CD4-positive, alpha-beta T cell treated with Interleukin-12 subunit alpha and Interleukin-12 subunit beta, for 1 hour (primary cell): ENCODE measurements at regions not wholly inside any gene's neighbourhood (a gene's known extent, or its start where the extent isn't known, plus 50 kb on each side); places are given as distances from the start of the nearest gene placed in this dataset.
"Not testable (repeated sequence)": the region's sequence is repeated elsewhere in the genome, so short reads cannot be mapped to it uniquely, and the experiment has no call there.

Source experiments
- DNase-seq: peaks from one replicate; pipeline ENCODE4 v3.0.0-alpha.2; 2020

DNA sequence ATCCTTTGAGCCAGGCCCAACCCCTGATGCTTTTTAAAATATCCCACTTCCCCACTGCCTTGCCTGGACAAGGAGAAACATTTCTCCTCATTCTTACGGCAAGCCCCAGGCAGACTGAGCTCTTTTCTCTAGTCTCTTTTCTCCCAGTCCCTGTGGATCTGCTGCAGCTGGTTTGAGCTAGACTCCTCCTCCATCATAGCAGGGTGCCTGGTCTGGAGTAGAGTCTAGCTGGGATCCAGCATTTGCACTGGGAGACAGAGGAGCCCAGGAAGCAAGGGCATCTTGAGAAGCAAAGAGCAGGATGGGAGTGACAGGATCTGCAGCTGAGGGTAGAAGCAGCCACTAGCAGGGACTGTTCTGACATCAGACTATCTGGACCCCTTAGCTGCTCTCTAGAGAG is 562.3 kb upstream of the COBL start:
- no peak for DNase-seq

DNA sequence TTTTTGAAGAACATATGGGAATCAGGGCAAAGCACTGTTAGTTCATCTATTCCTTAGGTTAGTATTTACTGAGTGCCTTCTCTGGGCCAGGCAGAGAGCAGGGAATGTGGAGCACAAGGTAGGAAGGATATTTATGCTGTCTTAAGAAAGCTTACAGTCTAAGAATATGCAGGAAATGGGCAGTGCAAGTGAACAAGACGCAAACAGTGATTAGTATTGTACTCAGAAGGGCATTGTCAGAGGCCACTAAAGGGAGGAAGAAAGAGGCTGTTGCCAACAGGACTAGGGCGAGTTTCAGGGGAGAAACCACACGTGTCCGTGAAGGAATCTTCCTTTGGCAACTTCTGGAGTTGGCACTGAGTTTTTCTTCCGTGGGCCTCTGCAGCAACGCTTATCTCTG is 552.8 kb upstream of the COBL start:
- DNase-seq: no peak

DNA sequence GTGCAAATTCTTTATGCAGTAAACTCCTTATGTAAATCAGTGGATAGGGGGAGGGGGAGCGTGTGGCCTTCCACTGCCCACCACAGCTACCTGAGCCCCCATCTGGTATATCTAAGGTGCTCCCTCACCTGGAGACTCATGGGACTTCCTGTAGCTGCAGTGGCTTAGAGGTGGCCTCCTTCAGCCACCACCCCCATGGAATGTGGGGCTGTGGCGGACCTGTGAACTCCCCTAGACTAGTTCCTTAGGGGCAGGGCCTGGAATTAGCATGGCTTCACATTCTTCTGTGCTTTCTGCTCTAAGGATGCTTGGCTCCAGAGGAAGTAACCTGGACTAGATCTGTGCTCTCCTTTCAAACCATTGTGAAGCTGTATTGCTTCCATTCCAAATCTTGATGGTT is 550.5 kb upstream of the COBL start:
- DNase-seq: no peak

DNA sequence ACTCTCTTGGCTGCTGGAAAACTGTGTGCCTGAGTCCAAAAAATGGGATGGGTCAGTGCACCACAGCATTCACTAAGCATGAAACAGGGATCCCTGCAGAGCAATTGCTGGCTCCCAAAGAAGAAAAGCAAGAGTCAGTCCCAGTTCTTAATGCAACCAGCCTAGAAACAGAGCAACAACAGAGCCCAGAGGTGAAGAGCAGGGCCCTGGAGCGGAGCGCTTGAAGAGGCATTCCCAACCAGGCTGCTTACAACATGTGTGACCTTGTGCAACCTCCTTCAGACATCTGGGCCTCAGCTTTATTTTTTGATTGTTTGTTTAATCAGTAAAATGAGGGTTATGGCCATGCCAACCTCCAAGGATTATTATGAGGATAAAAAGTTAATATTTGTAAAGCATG is 543.7 kb upstream of the COBL start:
- DNase-seq: no peak

DNA sequence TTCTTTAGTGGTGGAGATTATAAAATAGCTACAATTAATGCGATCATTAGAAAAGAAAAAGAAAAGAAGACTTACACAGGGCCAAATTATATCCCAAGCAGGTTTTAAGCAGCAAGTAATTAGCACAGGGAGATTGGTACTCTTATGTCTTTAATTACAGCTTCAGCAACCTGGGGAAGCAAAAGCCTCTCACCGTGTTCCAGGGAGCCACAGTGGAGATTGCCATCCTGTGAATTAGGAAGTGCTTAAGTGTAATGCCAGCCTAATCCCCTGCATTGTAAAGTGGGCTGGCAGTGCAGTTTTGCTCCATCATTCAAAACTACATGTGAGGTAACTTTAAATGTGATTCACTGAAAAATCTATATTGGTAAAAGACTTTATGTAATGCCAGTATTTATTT is 533.5 kb upstream of the COBL start:
- DNase-seq: no peak

DNA sequence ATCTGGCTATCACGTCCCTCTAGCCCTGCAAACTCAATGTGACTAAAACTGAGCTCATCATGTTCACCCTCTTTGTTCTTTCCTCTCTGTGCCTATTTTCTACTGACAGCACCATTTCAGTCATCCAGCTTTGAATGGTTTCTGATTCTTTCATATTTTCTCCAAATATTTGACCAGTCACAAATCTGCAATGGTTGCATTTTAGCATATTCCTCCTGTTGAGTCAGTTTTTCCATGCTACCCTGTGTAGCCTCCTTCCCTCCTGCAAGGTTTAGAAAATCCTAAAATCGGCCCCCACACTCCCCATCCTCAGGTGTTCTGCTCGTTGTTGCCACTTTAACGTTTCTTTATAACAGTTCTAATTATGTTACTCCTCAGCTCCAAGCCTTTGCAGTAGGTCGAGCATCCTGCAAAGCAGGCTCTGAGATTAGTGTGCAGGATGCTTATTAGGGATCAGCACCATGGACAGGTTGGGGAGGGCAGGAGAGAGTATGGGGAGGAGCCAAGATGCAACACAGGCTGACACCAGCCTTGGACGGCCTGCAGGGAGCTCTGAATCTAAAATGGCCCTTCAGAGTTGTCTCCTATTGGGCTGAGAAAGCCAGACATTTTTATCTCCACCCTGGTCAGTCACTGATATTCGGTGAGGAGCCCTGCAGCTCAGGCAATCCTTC is 531.0 kb upstream of the COBL start:
- no peak for DNase-seq

DNA sequence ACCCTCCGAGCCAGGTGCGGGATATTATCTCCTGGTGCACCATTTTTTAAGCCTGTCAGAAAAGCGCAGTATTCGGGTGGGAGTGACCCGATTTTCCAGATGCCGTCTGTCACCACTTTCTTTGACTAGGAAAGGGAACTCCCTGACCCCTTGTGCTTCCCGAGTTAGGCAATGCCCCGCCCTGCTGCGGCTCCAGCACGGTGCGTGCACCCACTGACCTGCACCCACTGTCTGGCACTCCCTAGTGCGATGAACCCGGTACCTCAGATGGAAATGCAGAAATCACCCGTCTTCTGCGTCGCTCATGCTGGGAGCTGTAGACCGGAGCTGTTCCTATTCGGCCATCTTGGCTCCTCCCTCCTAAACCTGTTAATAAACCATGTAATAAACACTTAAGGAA is 522.5 kb upstream of the COBL start:
- not testable (repeated sequence) for DNase-seq

DNA sequence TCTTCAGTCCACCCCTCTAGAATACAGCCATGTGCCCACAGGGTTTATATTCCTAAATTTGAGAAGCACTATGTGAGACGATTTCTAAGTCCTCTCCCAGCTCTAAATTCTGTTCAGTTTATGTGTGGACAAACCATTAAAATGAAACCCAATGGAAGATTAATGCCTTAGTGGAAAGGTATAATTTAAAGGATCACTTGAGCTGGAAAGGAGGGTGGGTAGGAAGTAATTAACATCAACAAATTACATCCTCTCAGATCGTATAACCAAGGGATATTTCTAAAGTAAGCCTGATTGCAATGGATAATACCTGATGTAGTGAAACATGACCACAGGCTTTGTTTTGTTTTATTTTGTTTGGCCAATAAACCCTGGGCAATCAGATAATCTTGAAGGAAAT is 511.0 kb upstream of the COBL start:
- no peak for DNase-seq

DNA sequence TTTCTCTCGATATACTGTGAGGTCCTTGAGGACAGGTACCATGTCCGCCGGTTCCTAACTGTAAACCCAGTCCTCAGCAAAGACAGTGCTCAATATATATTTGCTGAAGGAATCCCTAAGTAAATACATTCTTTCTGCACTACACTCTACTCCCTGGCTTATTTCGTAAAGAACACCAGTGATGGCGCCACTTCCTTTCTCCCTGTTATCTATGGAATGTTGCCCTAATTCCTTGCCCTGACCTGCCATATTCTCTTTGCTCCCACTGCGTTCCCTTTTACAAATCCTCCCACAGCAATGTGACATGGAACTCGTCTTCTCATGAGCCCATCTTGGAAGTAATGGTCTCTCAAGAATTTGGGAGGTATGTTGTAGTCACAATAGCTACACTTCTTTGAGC is 507.4 kb upstream of the COBL start:
- no peak for DNase-seq

DNA sequence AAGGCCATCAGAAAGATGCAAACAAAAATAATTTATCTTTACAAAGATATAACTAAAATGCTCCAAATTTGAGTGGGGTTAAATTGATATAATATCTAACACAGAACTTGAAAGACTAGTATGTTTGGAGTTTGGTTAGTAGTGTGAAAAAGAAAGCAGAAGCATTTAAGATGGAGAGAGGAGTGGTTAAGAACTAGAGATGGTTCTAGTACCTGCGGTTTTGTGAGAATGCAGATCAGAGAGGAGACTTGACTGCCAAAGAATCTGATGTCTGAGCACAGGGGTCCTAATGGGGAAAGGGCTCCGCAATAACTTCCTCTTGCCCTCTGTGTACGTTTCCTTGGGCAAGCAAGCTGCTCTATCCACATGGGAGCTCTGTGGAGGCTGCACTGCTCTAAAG is 506.8 kb upstream of the COBL start:
- no peak for DNase-seq

DNA sequence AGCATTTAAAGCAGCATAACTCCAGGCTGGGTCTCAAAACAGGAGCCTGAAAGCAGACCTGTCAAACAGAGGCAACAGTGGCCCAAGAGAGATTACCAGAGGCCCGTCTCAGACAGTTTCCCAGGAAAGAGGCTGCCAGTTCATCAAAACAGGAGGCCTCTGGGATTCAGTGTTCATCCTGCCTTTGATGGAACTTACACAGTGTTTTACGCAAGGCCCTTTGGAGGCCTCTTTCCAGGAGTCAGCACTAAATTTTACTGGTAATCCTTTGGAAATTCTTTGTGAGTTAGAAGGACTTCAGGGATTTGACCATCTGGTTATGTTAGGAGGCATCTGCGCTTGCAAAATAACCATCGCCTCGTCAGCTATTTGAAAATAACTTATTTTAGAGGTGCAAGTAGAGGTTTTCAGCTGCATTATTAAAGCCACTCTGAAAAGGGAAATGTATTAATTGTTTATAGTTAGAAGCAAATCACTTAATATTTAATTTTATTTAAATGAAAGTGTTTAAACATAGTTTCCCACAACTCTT is 501.2 kb upstream of the COBL start:
- no peak for DNase-seq

DNA sequence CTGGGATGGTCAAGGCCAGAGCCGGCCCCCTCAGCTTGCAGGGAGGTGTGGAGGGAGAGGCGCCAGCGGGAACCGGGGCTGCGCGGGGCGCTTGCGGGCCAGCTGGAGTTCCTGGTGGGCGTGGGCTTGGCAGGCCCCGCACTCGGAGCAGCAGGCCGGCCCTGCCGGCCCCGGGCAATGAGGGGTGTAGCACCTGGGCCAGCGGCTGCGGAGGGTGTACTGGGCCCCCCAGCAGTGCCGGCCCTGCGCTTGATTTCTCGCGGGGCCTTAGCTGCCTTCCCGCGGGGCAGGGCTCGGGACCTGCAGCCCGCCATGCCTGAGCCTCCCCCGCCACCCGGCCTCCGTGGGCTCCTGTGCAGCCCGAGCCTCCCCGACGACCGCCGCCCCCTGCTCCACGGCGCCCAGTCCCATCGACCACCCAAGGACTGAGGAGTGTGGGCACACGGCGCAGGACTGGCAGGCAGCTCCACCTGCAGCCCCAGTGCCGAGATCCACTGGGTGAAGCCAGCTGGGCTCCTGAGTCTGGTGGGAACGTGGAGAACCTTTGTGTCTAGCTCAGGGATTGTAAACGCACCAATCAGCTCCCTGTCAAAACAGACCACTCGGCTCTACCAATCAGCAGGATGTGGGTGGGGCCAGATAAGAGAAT is 489.3 kb upstream of the COBL start:
- DNase-seq: not testable (repeated sequence)

DNA sequence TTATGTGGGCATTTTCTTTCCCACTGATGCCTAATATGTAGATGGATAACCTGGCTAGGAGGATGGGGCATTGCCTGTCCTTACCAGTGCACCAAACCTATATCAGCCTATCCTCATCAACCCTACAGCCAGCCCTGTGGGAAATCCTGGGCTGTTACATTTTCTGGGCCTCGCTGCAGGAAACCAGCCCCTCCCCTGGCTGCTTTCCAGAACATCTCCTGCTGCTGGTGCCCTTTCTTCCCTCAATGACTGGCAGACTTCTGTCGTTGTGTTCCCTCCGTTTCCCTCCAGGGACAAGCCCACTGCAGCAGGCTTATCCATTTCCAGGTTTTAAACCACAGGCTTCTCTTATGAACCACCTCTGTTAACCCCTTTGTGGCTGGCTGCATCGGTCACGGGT is 486.1 kb upstream of the COBL start:
- no peak for DNase-seq

DNA sequence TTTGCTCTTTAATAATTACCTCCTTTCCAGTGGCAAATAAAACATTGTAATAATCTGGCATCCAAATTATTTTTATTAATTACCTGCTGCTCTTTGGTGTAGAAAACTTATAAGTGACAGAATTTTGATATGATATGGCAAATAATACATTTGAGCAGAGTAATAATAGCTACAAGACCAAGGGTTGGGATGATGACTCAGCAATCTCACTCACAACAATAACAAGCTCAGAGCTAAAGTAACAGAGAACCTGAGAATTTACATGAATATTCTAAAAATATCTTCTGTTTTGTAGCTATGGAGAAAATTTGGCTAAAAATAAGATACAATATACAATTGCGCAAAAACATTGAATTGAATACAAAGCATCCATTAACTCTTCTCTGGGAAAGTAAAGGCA is 480.8 kb upstream of the COBL start:
- no peak for DNase-seq

DNA sequence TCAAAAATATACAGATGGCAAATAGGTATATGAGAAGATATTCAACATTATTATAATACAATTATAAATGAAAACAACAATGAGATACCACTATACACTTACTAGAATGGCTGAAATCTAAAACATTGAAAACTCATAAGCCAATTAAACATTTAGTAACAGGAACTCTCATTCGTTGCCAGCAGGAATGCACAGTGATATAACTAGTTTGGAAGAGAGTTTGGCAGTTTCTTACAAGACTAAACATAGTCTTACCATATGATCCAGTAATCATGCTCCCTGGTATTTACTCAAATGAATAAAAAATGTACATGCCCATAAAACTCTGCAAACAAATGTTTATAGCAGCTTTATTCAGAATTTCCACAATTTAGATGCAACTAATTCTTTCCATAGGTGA is 476.2 kb upstream of the COBL start:
- no peak for DNase-seq

DNA sequence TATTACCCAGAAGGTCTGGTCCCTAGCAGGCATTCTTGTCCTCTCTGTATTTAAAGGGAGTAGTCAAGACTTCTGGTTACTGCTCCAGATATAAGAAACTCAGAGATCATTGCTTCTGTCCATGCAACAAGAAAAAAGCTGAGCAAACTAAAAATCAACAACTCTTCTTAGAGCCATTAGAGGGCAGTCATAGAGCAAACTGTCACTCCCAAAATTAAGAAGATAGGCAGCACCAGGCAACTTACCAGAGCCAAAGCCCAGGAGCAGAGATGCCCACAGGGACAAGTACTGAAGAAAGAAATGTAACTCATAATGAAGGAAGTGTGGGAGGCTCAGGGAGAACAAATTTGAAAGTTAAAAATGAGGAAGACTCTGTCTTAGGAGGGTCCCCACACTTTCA is 472.9 kb upstream of the COBL start:
- DNase-seq: no peak

DNA sequence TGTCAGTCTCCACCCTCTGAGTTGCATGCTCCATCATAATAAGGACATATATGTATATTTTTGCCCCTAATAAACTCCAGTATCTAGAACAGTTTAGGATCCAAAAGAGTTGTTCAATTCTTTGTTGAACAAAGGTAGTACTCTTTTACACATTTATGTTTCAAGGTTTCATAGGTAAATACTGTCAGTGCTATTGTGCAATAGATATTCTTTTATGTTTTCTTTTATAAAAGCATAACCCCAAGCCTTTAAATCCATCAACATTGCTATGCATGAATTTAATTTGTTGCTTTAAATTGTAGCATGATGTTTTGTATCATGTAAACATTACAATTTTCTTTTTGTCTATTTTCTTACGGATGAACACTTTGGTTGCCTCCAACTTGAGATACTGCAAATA is 469.7 kb upstream of the COBL start:
- DNase-seq: no peak

DNA sequence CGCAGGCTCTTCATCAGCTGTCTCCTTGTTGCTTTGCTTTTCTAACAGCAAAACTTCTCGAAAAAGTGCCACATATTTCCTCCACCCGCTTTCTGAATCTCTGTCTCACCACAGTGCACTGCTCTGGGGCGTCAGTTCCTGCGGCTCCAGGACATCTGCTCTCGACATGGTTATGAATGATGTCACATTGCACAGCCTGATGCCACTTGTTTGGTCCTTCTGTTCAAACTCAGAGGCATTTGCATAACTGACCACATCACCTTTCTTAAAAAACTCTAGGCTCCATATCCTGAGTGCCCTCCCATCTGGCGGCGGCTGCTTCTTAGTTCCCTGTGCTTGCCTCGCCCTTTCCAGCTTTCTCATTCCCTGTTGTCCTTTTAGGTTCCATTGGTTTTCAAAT is 469.3 kb upstream of the COBL start:
- no peak for DNase-seq

DNA sequence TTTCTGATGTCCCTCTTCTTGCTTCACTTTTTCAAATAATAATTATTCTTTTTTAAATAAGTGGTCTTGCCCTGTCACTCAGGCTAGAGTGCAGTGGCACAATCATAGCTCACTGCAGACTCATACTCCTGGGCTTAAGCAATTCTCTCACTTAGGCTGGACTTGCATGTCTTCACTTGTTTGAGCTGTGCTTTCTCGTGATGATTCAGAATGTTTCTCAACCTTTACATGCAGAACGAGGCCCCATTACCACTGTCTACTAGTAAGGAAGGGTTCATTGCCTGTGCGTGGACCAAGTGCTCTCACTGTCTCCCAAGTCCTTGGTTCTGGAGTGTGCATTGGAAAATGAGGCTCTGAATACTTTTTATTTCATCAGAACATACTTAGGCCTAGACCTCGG is 468.6 kb upstream of the COBL start:
- no peak for DNase-seq

DNA sequence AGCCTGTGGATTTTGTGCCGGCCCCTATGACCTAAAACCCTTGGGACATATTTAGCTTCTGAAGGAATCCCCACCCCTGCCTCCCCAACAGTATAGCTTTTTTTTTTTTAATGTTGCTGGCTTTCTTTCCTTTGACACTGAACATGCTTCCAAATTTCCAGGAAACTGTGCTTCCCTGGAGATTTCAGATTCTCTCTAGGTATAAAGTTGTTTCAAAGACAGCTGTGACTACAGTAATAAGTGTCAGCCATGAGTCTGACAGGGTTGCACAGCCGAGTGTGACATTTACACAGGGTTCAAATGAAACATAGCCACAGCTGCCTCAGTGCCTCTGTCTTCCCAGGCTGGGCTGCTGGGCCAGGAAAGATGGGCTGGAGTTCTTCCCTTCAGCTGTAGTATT is 466.6 kb upstream of the COBL start:
- no peak for DNase-seq

DNA sequence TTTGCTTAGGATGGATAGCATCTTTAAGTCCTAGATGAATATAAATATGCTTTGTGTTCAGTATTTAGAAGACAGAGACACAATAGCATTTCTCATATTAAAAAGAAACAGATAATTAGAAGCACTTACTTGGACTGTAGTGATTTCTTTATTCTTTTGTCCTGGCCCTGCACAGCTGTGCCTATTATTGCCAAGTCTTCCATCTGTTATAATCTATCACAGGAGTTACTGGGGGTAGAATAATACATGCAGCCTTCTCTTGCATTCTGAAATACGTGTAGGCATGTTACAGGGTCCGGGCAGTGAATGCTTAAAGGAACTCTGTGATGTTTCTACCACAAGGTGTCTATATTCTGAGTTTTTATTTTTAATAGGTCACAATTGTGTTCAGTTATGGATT is 461.5 kb upstream of the COBL start:
- no peak for DNase-seq

DNA sequence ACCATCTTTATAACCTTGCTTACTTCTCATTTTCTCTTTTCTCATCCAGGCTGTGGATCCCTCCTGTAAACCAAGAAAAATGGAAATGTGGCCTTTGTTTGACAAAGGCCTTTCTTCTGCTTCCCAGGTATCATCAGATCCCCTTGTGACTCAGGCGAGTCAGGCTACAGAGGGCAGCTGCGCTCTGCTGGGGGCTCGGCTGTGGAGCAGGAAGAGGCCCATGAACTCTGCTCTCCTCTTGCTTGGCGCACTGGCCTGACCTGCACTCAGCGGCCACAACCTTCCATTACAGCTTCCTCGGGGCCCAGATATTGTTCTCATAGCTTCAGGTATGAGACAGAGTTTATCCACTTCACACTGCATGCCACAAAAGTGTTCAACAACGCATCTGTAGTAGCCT is 457.6 kb upstream of the COBL start:
- no peak for DNase-seq

DNA sequence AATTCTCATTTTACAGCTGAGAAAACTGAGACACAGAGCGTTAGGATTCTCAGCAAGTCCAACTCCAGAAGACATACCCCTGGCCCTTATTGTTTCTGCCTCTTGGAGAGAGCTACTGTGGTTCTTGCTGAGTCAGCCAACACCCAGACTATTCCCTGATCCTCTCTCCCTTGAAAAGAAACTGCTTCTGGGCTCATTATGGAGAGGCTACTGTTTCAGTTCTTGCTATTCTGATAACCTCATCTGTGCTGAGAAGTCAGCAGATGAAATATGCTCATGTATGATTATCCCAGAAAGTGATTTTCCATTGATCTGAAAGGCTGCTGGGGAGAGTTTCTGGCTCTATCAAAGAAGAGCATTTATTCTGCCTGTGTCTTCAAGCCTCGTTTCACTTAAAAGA is 455.6 kb upstream of the COBL start:
- DNase-seq: no peak

DNA sequence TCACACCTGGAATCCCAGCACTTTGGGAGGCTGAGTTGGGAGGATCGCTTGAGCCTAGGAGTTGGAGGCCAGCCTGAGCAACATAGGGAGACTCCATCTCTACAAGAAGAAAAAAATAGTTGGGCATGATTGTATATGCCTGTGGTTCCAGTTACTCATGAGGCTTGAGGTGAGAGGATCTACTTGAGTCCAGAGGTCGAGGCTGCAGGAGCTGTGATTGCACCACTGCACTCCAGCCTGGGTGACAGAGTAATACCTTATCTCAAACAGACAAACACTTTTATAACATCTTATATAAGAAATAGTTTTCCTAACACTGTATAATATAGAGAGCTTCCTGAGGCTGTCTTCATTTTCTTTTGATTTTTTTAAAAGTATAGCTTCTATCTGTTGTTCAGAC is 448.4 kb upstream of the COBL start:
- no peak for DNase-seq

DNA sequence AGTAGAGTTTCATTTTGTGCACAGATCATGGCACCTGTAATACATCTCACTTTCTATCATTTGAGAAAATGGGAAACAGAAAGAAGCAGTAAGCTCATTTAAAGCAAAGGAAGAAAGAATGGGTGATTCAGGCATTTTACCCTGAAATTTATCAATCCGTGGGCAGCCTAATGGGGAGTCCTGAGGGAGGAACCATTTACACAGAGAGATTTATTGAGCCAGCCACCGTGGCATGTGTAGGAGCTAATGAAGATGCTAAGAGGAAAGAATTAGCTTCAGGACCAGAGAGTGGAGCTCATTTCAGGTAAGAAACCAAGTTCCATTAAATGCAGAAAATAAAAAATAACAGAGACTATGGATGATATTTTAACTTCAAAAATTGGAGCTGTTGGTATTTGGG is 443.4 kb upstream of the COBL start:
- DNase-seq: no peak
